H1 (cell line): ENCODE measurements at regions not wholly inside any gene's neighbourhood (a gene's known extent, or its start where the extent isn't known, plus 50 kb on each side); places are given as distances from the start of the nearest gene placed in this dataset.
A peak's percentile ranks its signal among the peaks of the same experiment; 100 is the strongest.

ENCODE experiments used
- CTCF ChIA-PET: fragments of 300-600 bp; sonication (Branson Sonifier 250); formaldehyde crosslinking; loops from one replicate; lab custom pipeline; 2021; ENCODE audit not compliant: partially characterized antibody; lab: Charles Lee
- POLR2A ChIA-PET: fragments of 300-600 bp; sonication (Branson Sonifier 250); formaldehyde crosslinking; loops from one replicate; lab custom pipeline; 2021; ENCODE audit warnings: inconsistent platforms; ENCODE audit not compliant: partially characterized antibody; lab: Charles Lee
- DNase-seq, 2 experiments: peaks; one replicate each; pipeline versions ENCODE4 v3.0.0 to v3.0.0-alpha.2; 2010 to 2022; ENCODE audit warnings: low spot score in 2 of 2, low read depth in 1 of 2, mixed read lengths in 1 of 2
- FAIRE-seq: peaks from 2 replicates; lab custom pipeline; 2011; peaks lifted over from hg19 to GRCh38; lab: Jason Lieb, UNC
- H2AFZ ChIP-seq: 2 replicates; pipeline ENCODE4 v1.8.1; 2012; ENCODE audit warnings: low read length, inconsistent platforms
- H2AK5ac ChIP-seq: 2 replicates; pipeline ENCODE4 v1.6.1; 2013; ENCODE audit warnings: low read depth, low read length
- H2BK120ac ChIP-seq: replicated peaks from 2 replicates; pipeline ENCODE3; 2013; ENCODE audit warnings: low read depth, low read length, inconsistent platforms
- H2BK12ac ChIP-seq: 2 replicates; pipeline ENCODE4 v1.6.1; 2013; ENCODE audit warnings: low read depth, low read length
- H2BK15ac ChIP-seq: 2 replicates; pipeline ENCODE4 v1.6.1; 2013; ENCODE audit warnings: low read length
- H2BK20ac ChIP-seq: 2 replicates; pipeline ENCODE4 v1.6.1; 2013; ENCODE audit warnings: low read length
- H2BK5ac ChIP-seq: 2 replicates; pipeline ENCODE4 v1.6.1; 2013; ENCODE audit warnings: low read depth, low read length
- H3K14ac ChIP-seq: 2 replicates; pipeline ENCODE4 v1.6.1; 2013; ENCODE audit warnings: inconsistent platforms; ENCODE audit not compliant: insufficient read length
- H3K18ac ChIP-seq: 2 replicates; pipeline ENCODE4 v1.6.1; 2013; ENCODE audit warnings: low read length; ENCODE audit errors: extremely low read depth
- H3K23ac ChIP-seq: 2 replicates; pipeline ENCODE4 v1.6.1; 2013; ENCODE audit warnings: inconsistent platforms; ENCODE audit not compliant: insufficient read length
- H3K23me2 ChIP-seq: 2 replicates; pipeline ENCODE4 v1.6.1; 2013; ENCODE audit warnings: low read depth, low read length
- H3K27ac ChIP-seq: 2 replicates; pipeline ENCODE4 v1.6.1; 2011; ENCODE audit warnings: low read depth, low read length, inconsistent platforms
- H3K27me3 ChIP-seq, 4 experiments: replicated peaks in 1 of 4; 1 replicate in 1 of 4; 2 replicates in 3 of 4; pipeline versions ENCODE4 v1.6.1 to v1.8.1; 2011 to 2013; ENCODE audit warnings: low read length in 3 of 4, mild to moderate bottlenecking in 3 of 4, inconsistent platforms in 2 of 4, mixed read lengths in 2 of 4, moderate library complexity in 1 of 4; ENCODE audit not compliant: control insufficient read depth in 3 of 4, insufficient read depth in 3 of 4; ENCODE audit errors: extremely low read depth in 1 of 4
- H3K36me3 ChIP-seq, 4 experiments: 2 replicates each; pipeline versions ENCODE4 v1.6.1 to v1.8.1; 2011 to 2013; ENCODE audit warnings: mild to moderate bottlenecking in 4 of 4, low read length in 3 of 4, moderate library complexity in 2 of 4, control low read depth in 1 of 4, inconsistent platforms in 1 of 4; ENCODE audit not compliant: insufficient read depth in 4 of 4, control insufficient read depth in 2 of 4
- H3K4ac ChIP-seq: replicated peaks from 2 replicates; pipeline ENCODE3; 2013; ENCODE audit warnings: low read length, low read depth, mixed read lengths, inconsistent platforms; ENCODE audit not compliant: insufficient read length
- H3K4me1 ChIP-seq, 4 experiments: replicated peaks in 1 of 4; 1 replicate in 1 of 4; 2 replicates in 3 of 4; pipeline versions ENCODE4 v1.6.1 to v1.8.1; 2011 to 2013; ENCODE audit warnings: low read length in 3 of 4, inconsistent platforms in 2 of 4, mixed read lengths in 1 of 4; ENCODE audit not compliant: insufficient read depth in 4 of 4, control insufficient read depth in 3 of 4
- H3K4me2 ChIP-seq, 2 experiments: 2 replicates each; pipeline versions ENCODE4 v1.6.1 to v1.8.1; 2011 to 2013; ENCODE audit warnings: low read depth in 2 of 2, low read length in 2 of 2, control low read depth in 1 of 2, inconsistent platforms in 1 of 2, mild to moderate bottlenecking in 1 of 2; ENCODE audit not compliant: insufficient read depth in 1 of 2
- H3K4me3 ChIP-seq, 4 experiments: fragments of 200-600, 300-600 bp in 1 of 4; sonication (generic), shearing (Covaris generic), sonication (Bioruptor Twin) in 1 of 4; 2 replicates each; pipeline versions ENCODE4 v1.5.1 to v1.8.1; 2011 to 2016; ENCODE audit warnings: low read length in 4 of 4, low read depth in 3 of 4, control low read depth in 2 of 4, inconsistent platforms in 2 of 4, mild to moderate bottlenecking in 2 of 4, mixed read lengths in 1 of 4, moderate library complexity in 1 of 4; ENCODE audit not compliant: insufficient read depth in 2 of 4; ENCODE audit errors: extremely low read depth in 1 of 4
- H3K56ac ChIP-seq: replicated peaks from 2 replicates; pipeline ENCODE3; 2013; ENCODE audit warnings: low read depth, mild to moderate bottlenecking, mixed read lengths, low read length, inconsistent platforms; ENCODE audit not compliant: insufficient read length
- H3K79me1 ChIP-seq: 2 replicates; pipeline ENCODE4 v1.6.1; 2013; ENCODE audit warnings: low read depth, low read length, control low read depth
- H3K79me2 ChIP-seq, 2 experiments: 2 replicates each; pipeline versions ENCODE4 v1.6.1 to v1.8.1; 2012 to 2013; ENCODE audit warnings: low read length in 2 of 2, mild to moderate bottlenecking in 2 of 2, inconsistent platforms in 1 of 2; ENCODE audit not compliant: insufficient read depth in 2 of 2, control insufficient read depth in 1 of 2
- H3K9ac ChIP-seq, 4 experiments: replicated peaks in 1 of 4; 1 replicate in 1 of 4; 2 replicates in 3 of 4; pipeline versions ENCODE4 v1.6.1 to v1.8.1; 2011 to 2013; ENCODE audit warnings: low read depth in 3 of 4, low read length in 3 of 4, control low read depth in 2 of 4, mild to moderate bottlenecking in 2 of 4, moderate library complexity in 2 of 4, inconsistent platforms in 1 of 4; ENCODE audit errors: extremely low read depth in 1 of 4
- H3K9me3 ChIP-seq, 2 experiments: 2 replicates each; pipeline versions ENCODE4 v1.6.1 to v1.8.1; 2012 to 2013; ENCODE audit warnings: mild to moderate bottlenecking in 2 of 2, moderate library complexity in 2 of 2, control low read depth in 1 of 2, inconsistent platforms in 1 of 2, low read depth in 1 of 2, low read length in 1 of 2, mixed read lengths in 1 of 2; ENCODE audit not compliant: insufficient read depth in 2 of 2
- H4K20me1 ChIP-seq, 2 experiments: replicated peaks in 1 of 2; 2 replicates each; pipeline versions ENCODE3 to v1.8.1; 2011 to 2013; ENCODE audit warnings: inconsistent platforms in 2 of 2, low read length in 2 of 2, mild to moderate bottlenecking in 1 of 2; ENCODE audit not compliant: insufficient read depth in 2 of 2, control insufficient read depth in 1 of 2
- H4K5ac ChIP-seq: 2 replicates; pipeline ENCODE4 v1.6.1; 2013; ENCODE audit warnings: low read length, low read depth, mixed read lengths, inconsistent platforms; ENCODE audit not compliant: insufficient read length
- H4K8ac ChIP-seq: 2 replicates; pipeline ENCODE4 v1.8.0; 2013; ENCODE audit warnings: mild to moderate bottlenecking, moderate library complexity, low read length, inconsistent platforms; ENCODE audit not compliant: insufficient read depth; ENCODE audit errors: extremely low read depth
- H4K91ac ChIP-seq: replicated peaks from 2 replicates; pipeline ENCODE3; 2013; ENCODE audit warnings: low read length, mixed read lengths, inconsistent platforms; ENCODE audit not compliant: insufficient read length
- ASH2L ChIP-seq: fragments of 200-600, 300-600 bp; sonication (generic); IDR thresholded peaks from one replicate; pipeline ENCODE4 v1.7.1; 2017; ENCODE audit warnings: low read length
- RFX5 ChIP-seq: IDR thresholded peaks from 2 replicates; pipeline ENCODE4 v1.6.1; 2011; ENCODE audit warnings: low read depth, low read length, improper control_type of control experiment, borderline replicate concordance
- RXRA ChIP-seq: IDR thresholded peaks from 2 replicates; pipeline ENCODE4 v1.6.1; 2011; ENCODE audit warnings: low read depth, mild to moderate bottlenecking, low read length, moderate library complexity; ENCODE audit not compliant: insufficient read depth
- SIRT6 ChIP-seq: IDR thresholded peaks from one replicate; pipeline ENCODE4 v1.7.1; 2012; ENCODE audit warnings: low read length, inconsistent platforms
- SIX5 ChIP-seq: IDR thresholded peaks from 2 replicates; pipeline ENCODE4 v1.6.1; 2011; ENCODE audit warnings: mild to moderate bottlenecking, low read depth, low read length
- SRF ChIP-seq: IDR thresholded peaks from 2 replicates; pipeline ENCODE4 v1.6.1; 2011; ENCODE audit warnings: mild to moderate bottlenecking, low read depth, low read length, moderate library complexity
- TAF1 ChIP-seq: IDR thresholded peaks from 2 replicates; pipeline ENCODE4 v1.6.1; 2011; ENCODE audit warnings: mild to moderate bottlenecking, low read depth, low read length
- WGBS, 2 experiments: shearing (Covaris generic) in 1 of 2; methylation state at CpG; one replicate each; pipeline versions ENCODE4 v1.1.6 to v1.1.7; 2013 to 2015; ENCODE audit warnings: low lambda C conversion rate in 2 of 2, mixed read lengths in 2 of 2, inconsistent platforms in 1 of 2, low coverage in 1 of 2, missing lambda C conversion rate in 1 of 2; ENCODE audit not compliant: insufficient replicate concordance in 2 of 2, insufficient coverage in 1 of 2, insufficient read length in 1 of 2; ENCODE audit errors: extremely low coverage in 1 of 2, missing lambda C conversion rate in 1 of 2; 5-methylcytosine and 5-hydroxymethylcytosine counted together

DNA sequence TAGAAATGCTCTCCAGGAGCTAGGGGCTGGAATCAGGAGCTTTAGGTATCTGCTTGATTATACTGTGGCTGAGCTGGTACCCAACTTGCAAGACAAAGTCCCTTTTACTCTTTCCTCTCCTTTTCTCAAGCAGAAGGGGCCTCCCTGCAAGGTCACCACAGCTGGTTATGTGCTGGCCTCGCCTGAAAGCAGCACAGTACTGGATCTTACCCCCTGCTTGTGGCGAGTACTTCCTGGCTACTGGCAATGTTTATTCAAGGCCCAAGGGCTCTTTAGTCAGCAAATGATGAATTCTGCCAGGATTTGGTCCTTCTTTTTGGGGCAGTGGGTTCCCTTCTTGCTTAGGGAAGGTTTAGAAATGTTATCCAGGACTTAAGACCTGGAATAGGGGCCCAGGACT is 234.6 kb downstream of the RAP2B start:
- CTCF ChIA-PET = no interaction called here

More for the DNA sequence above, 234.6 kb downstream of the RAP2B start:
- no peak overlapping the region for H3K4ac ChIP-seq
- H3K9me3 ChIP-seq = no peaks in the 10 kb centered on the region
- H3K36me3 ChIP-seq = no peaks in the 10 kb centered on the region
- no peak overlapping the region for H4K91ac ChIP-seq
- no peak overlapping the region for H4K8ac ChIP-seq
- no peak overlapping the region for H2BK20ac ChIP-seq
- POLR2A ChIA-PET = no interaction called here
- H3K9ac ChIP-seq = no peak overlapping the region
- H3K14ac ChIP-seq = no peak overlapping the region
- WGBS, 2 experiments = 83% methylated on average over 2 of the region's 2 CpGs; no CpG with 5 or more reads in 1 of the 2 experiments
- no peaks in the 10 kb centered on the region for H3K23me2 ChIP-seq
- no peaks in the 10 kb centered on the region for H3K27me3 ChIP-seq
- TF ChIP-seq SRF (no peak), TAF1 (no peak), ASH2L (no peak), RFX5 (no peak), SIRT6 (no peak), RXRA (no peak), SIX5 (no peak)
- H3K79me1 ChIP-seq = no peaks in the 10 kb centered on the region
- H2BK15ac ChIP-seq = no peak overlapping the region
- no peaks in the 10 kb centered on the region for H3K79me2 ChIP-seq
- no peak overlapping the region for H3K4me3 ChIP-seq
- no peaks in the 10 kb centered on the region for H4K20me1 ChIP-seq
- no peak for FAIRE-seq
- H2AFZ ChIP-seq = 0 out of 2 replicates have a peak overlapping the region, but pooled peaks have one; percentile 91
- no peak overlapping the region for H2AK5ac ChIP-seq
- 0 out of 7 replicates have a peak, but pooled peaks cover 0 to 4% (median 0%) of the 10 kb centered on the region in 4 experiments for H3K4me1 ChIP-seq
- no peak overlapping the region for H3K56ac ChIP-seq
- H3K4me2 ChIP-seq = no peak overlapping the region
- H2BK120ac ChIP-seq = no peak overlapping the region
- no peak for DNase-seq
- H3K18ac ChIP-seq = no peak overlapping the region
- H2BK12ac ChIP-seq = no peak overlapping the region
- H3K27ac ChIP-seq = no peak overlapping the region
- H4K5ac ChIP-seq = no peak overlapping the region
- H3K23ac ChIP-seq = no peak overlapping the region
- no peak overlapping the region for H2BK5ac ChIP-seq
